ENCODE measurements at regions not wholly inside any gene's neighbourhood (a gene's known extent, or its start where the extent isn't known, plus 50 kb on each side); places are given as distances from the start of the nearest gene placed in this dataset.

- Histone ChIP-seq H3K36me3 (ENCODE audit: control insufficient read depth, insufficient read depth, low read length) (no peaks in the 10 kb centered on the region), H3K9ac (ENCODE audit: low read depth, low read length) (no peak overlapping the region), H3K9me3 (ENCODE audit: control insufficient read depth, insufficient read depth, low read length) (no peaks in the 10 kb centered on the region), H3K4me1 (ENCODE audit: control insufficient read depth, insufficient read depth, low read length) (peaks cover 5% of the 10 kb centered on the region), H3K4me3 (ENCODE audit: low read depth, low read length) (no peak overlapping the region), H3K27me3 (ENCODE audit: control insufficient read depth, insufficient read depth, low read length) (no peaks in the 10 kb centered on the region)
Measured at GRCh38 chr11:116534270-116534975, 238.4 kb downstream of the BUD13 start.

DNA sequence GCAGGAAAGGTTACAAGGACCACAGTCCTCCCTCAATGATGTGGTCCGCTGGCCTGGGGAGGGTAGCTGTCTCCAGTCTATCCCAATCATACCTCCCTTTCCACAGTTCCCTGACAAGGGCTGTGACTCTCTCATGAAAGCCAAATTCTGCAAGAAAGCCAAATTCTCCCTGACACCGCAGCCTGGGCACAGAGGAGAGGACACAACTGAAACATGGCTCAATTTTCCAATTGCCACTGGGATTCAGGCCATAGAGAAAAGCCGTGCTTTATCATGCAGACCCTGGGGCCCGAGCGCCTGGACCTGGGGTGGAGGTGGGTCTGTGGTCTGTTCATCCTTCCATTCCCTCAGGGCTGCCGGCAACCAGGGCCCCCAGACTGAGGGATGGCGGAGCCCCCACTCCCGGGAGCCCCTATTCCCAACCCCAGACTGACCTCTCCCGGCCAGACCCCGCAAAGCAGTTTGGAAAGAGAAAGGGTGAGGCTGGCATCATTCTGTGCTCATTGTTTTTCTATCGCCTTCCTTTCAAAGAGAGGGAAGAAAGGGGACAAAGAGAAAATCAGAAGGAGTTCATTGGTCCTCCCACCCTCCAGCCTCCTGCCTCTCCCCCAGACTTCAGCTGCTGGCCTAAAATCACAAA lies 239.5 kb downstream of the BUD13 start:
- Histone ChIP-seq H3K4me1 (ENCODE audit: control insufficient read depth, insufficient read depth, low read length) (peaks cover 5% of the 10 kb centered on the region), H3K36me3 (ENCODE audit: control insufficient read depth, insufficient read depth, low read length) (no peaks in the 10 kb centered on the region), H3K4me3 (ENCODE audit: low read depth, low read length) (no peak overlapping the region), H3K9ac (ENCODE audit: low read depth, low read length) (no peak overlapping the region), H3K9me3 (ENCODE audit: control insufficient read depth, insufficient read depth, low read length) (no peaks in the 10 kb centered on the region), H3K27me3 (ENCODE audit: control insufficient read depth, insufficient read depth, low read length) (peaks cover 2% of the 10 kb centered on the region)

GRCh38 chr11:116532066-116532465 lies 240.7 kb downstream of the BUD13 start:
- peaks cover 2% of the 10 kb centered on the region for H3K27me3 ChIP-seq (ENCODE audit: control insufficient read depth, insufficient read depth, low read length)
- H3K9ac ChIP-seq (ENCODE audit: low read depth, low read length), result no peak overlapping the region
- no peaks in the 10 kb centered on the region for H3K9me3 ChIP-seq (ENCODE audit: control insufficient read depth, insufficient read depth, low read length)
- H3K36me3 ChIP-seq (ENCODE audit: control insufficient read depth, insufficient read depth, low read length), result no peaks in the 10 kb centered on the region
- peaks cover 5% of the 10 kb centered on the region for H3K4me1 ChIP-seq (ENCODE audit: control insufficient read depth, insufficient read depth, low read length)
- H3K4me3 ChIP-seq (ENCODE audit: low read depth, low read length), result no peak overlapping the region

DNA sequence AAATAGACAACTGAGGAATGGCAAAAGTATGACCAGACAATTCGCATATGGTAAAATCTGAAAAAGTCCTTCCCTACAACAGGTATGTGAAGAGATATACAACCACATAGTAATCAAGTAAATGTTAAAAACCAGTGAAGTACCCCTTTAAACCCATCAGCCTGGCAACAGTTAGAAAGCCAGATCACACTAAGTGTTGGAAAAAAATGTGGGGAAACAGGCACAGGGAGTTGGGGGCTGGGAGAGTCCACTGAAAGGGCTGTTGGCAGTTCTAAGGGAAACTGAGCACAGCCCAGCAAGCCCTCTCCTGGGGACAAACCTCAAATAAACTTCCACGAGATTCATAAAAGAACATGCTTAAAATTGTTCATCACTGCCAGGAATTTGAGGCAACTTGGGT lies 242.1 kb downstream of the BUD13 start:
- Histone ChIP-seq H3K9ac (ENCODE audit: low read depth, low read length) (no peak overlapping the region), H3K36me3 (ENCODE audit: control insufficient read depth, insufficient read depth, low read length) (no peaks in the 10 kb centered on the region), H3K9me3 (ENCODE audit: control insufficient read depth, insufficient read depth, low read length) (no peaks in the 10 kb centered on the region), H3K27me3 (ENCODE audit: control insufficient read depth, insufficient read depth, low read length) (peaks cover 2% of the 10 kb centered on the region), H3K4me3 (ENCODE audit: low read depth, low read length) (no peak overlapping the region), H3K4me1 (ENCODE audit: control insufficient read depth, insufficient read depth, low read length) (peaks cover 5% of the 10 kb centered on the region)

DNA sequence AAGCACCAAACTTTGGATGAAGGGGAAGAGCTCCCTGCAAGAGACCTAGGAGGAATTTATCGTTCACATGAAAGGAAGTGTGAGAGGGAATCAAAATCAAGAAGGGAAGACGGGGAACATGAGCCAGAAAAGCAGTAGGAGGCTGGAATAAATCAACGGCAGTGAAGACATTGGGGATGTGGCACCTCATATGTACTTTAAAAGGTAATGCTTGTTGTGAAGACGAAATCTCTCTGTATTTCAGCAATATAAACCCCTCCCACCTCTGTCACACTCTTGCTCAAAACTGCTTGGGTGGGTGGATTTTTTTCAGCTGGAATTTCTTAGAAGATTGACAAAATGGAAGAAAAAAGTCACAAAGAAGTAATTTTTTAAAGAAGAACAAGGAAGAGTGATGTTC lies 243.5 kb downstream of the BUD13 start:
- Histone ChIP-seq H3K9me3 (ENCODE audit: control insufficient read depth, insufficient read depth, low read length) (no peaks in the 10 kb centered on the region), H3K36me3 (ENCODE audit: control insufficient read depth, insufficient read depth, low read length) (no peaks in the 10 kb centered on the region), H3K27me3 (ENCODE audit: control insufficient read depth, insufficient read depth, low read length) (peaks cover 2% of the 10 kb centered on the region), H3K9ac (ENCODE audit: low read depth, low read length) (no peak overlapping the region), H3K4me3 (ENCODE audit: low read depth, low read length) (no peak overlapping the region), H3K4me1 (ENCODE audit: control insufficient read depth, insufficient read depth, low read length) (peaks cover 5% of the 10 kb centered on the region)

GRCh38 chr11:116527180-116527991 lies 245.4 kb downstream of the BUD13 start:
- no peaks in the 10 kb centered on the region for H3K4me1 ChIP-seq (ENCODE audit: control insufficient read depth, insufficient read depth, low read length)
- H3K4me3 ChIP-seq (ENCODE audit: low read depth, low read length), result no peak overlapping the region
- no peak overlapping the region for H3K9ac ChIP-seq (ENCODE audit: low read depth, low read length)
- H3K27me3 ChIP-seq (ENCODE audit: control insufficient read depth, insufficient read depth, low read length), result peaks cover 2% of the 10 kb centered on the region
- no peaks in the 10 kb centered on the region for H3K9me3 ChIP-seq (ENCODE audit: control insufficient read depth, insufficient read depth, low read length)
- H3K36me3 ChIP-seq (ENCODE audit: control insufficient read depth, insufficient read depth, low read length), result no peaks in the 10 kb centered on the region

DNA sequence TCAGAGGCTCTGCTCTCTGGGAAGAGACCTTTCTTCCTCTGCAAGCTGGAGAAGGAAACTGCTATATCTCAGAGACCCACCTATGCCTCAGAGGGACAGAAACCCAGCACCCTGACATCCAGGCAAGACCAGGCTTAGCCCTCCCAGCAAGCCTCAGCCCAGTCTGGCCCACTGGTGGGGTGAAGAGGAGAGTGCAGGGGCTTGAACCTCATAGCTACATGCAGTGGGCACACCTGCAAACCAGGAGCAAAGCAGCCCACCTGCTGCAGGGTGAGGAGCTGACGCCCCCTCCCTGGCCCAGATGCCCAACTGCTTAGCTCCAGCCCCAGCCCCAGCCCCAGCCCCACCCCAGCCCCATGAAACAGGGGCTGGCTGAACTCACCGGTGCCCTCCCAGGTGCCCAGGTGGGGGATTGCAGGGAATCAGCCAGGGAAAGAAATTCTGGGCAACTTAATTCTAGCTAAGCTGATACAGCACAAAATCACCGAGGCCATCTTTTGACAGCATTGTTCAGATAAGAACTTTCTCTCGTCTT lies 246.8 kb downstream of the BUD13 start:
- Histone ChIP-seq H3K27me3 (ENCODE audit: control insufficient read depth, insufficient read depth, low read length) (peaks cover 2% of the 10 kb centered on the region), H3K9ac (ENCODE audit: low read depth, low read length) (no peak overlapping the region)

DNA sequence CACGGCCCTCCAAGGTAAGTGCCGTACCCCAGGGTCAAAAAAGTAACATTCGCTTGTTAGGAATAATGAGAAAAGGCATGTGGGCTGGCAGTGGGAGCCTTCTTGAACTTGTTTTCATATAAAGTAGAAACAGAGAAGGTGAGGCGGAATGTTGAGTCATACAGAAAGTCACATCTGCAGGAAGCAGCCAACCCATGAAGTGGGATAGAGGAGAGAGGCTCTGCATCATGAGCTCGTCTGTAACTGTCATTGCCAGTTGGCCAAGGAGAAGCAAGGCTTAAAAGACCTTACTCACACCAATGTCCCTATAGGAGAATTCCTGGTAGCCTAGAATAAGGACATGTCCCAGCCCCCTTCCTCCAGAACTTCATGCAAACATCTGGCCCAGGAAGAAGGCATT lies 253.3 kb downstream of the BUD13 start:
- Histone ChIP-seq H3K9ac (ENCODE audit: low read depth, low read length) (no peak overlapping the region), H3K4me3 (ENCODE audit: low read depth, low read length) (no peak overlapping the region), H3K4me1 (ENCODE audit: control insufficient read depth, insufficient read depth, low read length) (no peaks in the 10 kb centered on the region)

More for the DNA sequence above, 246.8 kb downstream of the BUD13 start:
- Histone ChIP-seq H3K4me1 (ENCODE audit: control insufficient read depth, insufficient read depth, low read length) (no peaks in the 10 kb centered on the region), H3K36me3 (ENCODE audit: control insufficient read depth, insufficient read depth, low read length) (no peaks in the 10 kb centered on the region), H3K4me3 (ENCODE audit: low read depth, low read length) (no peak overlapping the region), H3K9me3 (ENCODE audit: control insufficient read depth, insufficient read depth, low read length) (no peaks in the 10 kb centered on the region)

GRCh38 chr11:116518141-116518540 lies 254.6 kb downstream of the BUD13 start:
- H3K9ac ChIP-seq (ENCODE audit: low read depth, low read length), result no peak overlapping the region
- no peaks in the 10 kb centered on the region for H3K9me3 ChIP-seq (ENCODE audit: control insufficient read depth, insufficient read depth, low read length)
- no peaks in the 10 kb centered on the region for H3K27me3 ChIP-seq (ENCODE audit: control insufficient read depth, insufficient read depth, low read length)
- peaks cover 2% of the 10 kb centered on the region for H3K4me1 ChIP-seq (ENCODE audit: control insufficient read depth, insufficient read depth, low read length)
- H3K4me3 ChIP-seq (ENCODE audit: low read depth, low read length), result no peak overlapping the region
- H3K36me3 ChIP-seq (ENCODE audit: control insufficient read depth, insufficient read depth, low read length), result no peaks in the 10 kb centered on the region

More for the DNA sequence above, 253.3 kb downstream of the BUD13 start:
- Histone ChIP-seq H3K27me3 (ENCODE audit: control insufficient read depth, insufficient read depth, low read length) (no peaks in the 10 kb centered on the region), H3K9me3 (ENCODE audit: control insufficient read depth, insufficient read depth, low read length) (no peaks in the 10 kb centered on the region), H3K36me3 (ENCODE audit: control insufficient read depth, insufficient read depth, low read length) (no peaks in the 10 kb centered on the region)

GRCh38 chr11:116517584-116517983 lies 255.2 kb downstream of the BUD13 start:
- Histone ChIP-seq H3K9ac (ENCODE audit: low read depth, low read length) (no peak overlapping the region), H3K4me3 (ENCODE audit: low read depth, low read length) (no peak overlapping the region), H3K36me3 (ENCODE audit: control insufficient read depth, insufficient read depth, low read length) (no peaks in the 10 kb centered on the region), H3K4me1 (ENCODE audit: control insufficient read depth, insufficient read depth, low read length) (peaks cover 2% of the 10 kb centered on the region), H3K9me3 (ENCODE audit: control insufficient read depth, insufficient read depth, low read length) (no peaks in the 10 kb centered on the region), H3K27me3 (ENCODE audit: control insufficient read depth, insufficient read depth, low read length) (no peaks in the 10 kb centered on the region)

GRCh38 chr11:116517077-116517476 lies 255.7 kb downstream of the BUD13 start:
- no peaks in the 10 kb centered on the region for H3K27me3 ChIP-seq (ENCODE audit: control insufficient read depth, insufficient read depth, low read length)
- no peak overlapping the region for H3K9ac ChIP-seq (ENCODE audit: low read depth, low read length)
- no peak overlapping the region for H3K4me3 ChIP-seq (ENCODE audit: low read depth, low read length)
- H3K4me1 ChIP-seq (ENCODE audit: control insufficient read depth, insufficient read depth, low read length), result peaks cover 2% of the 10 kb centered on the region
- H3K9me3 ChIP-seq (ENCODE audit: control insufficient read depth, insufficient read depth, low read length), result no peaks in the 10 kb centered on the region
- no peaks in the 10 kb centered on the region for H3K36me3 ChIP-seq (ENCODE audit: control insufficient read depth, insufficient read depth, low read length)
